Loucy (cell line): ENCODE measurements at regions not wholly inside any gene's neighbourhood (a gene's known extent, or its start where the extent isn't known, plus 50 kb on each side); places are given as distances from the start of the nearest gene placed in this dataset.

Experiments used
- H2AFZ ChIP-seq: fragments of 200-600 bp; sonication (generic); 2 replicates; pipeline ENCODE4 v1.6.0; 2016; ENCODE audit warnings: antibody characterized with exemption, mild to moderate bottlenecking, low read length, moderate library complexity
- H3F3A ChIP-seq: fragments of 200-600 bp; 2 replicates; pipeline ENCODE4 v1.6.0; 2016; ENCODE audit warnings: antibody characterized with exemption, low read depth, mild to moderate bottlenecking
- H3K27me3 ChIP-seq: fragments of 200-600 bp; sonication (generic); 2 replicates; pipeline ENCODE4 v1.6.1; 2014; ENCODE audit warnings: low read length, mild to moderate bottlenecking; ENCODE audit not compliant: insufficient read depth, poor library complexity, severe bottlenecking
- H3K36me3 ChIP-seq: fragments of 200-600 bp; sonication (generic); 2 replicates; pipeline ENCODE4 v1.6.1; 2016; ENCODE audit warnings: low read length; ENCODE audit not compliant: insufficient read depth
- H3K4me1 ChIP-seq: fragments of 200-600 bp; sonication (generic); 2 replicates; pipeline ENCODE4 v1.5.1; 2014; ENCODE audit warnings: low read length, mild to moderate bottlenecking; ENCODE audit not compliant: insufficient read depth, poor library complexity, severe bottlenecking
- H3K4me2 ChIP-seq: fragments of 200-600 bp; sonication (generic); 2 replicates; pipeline ENCODE4 v1.6.0; 2014; ENCODE audit warnings: antibody characterized with exemption, low read length, low read depth, mild to moderate bottlenecking; ENCODE audit not compliant: poor library complexity, severe bottlenecking
- H3K4me3 ChIP-seq: fragments of 200-600 bp; sonication (generic); 2 replicates; pipeline ENCODE4 v1.5.1; 2014; ENCODE audit warnings: low read length, mild to moderate bottlenecking, mixed read lengths; ENCODE audit not compliant: poor library complexity, severe bottlenecking
- H3K79me2 ChIP-seq: fragments of 200-600 bp; sonication (generic); 2 replicates; pipeline ENCODE4 v1.6.1; 2014; ENCODE audit warnings: low read length; ENCODE audit not compliant: insufficient read depth
- H3K9ac ChIP-seq: fragments of 200-600 bp; sonication (generic); 2 replicates; pipeline ENCODE4 v1.6.0; 2014; ENCODE audit warnings: mild to moderate bottlenecking, low read depth, low read length, moderate library complexity; ENCODE audit not compliant: poor library complexity, severe bottlenecking
- H3K9me2 ChIP-seq: fragments of 200-600 bp; sonication (generic); replicated peaks from 2 replicates; pipeline ENCODE4 v1.6.1; 2016; ENCODE audit warnings: low read depth, low read length, mixed read lengths
- H3K9me3 ChIP-seq: fragments of 200-600 bp; sonication (generic); 2 replicates; pipeline ENCODE4 v1.6.1; 2014; ENCODE audit warnings: mild to moderate bottlenecking, antibody characterized with exemption, low read length, low read depth; ENCODE audit not compliant: insufficient read depth
- H4K20me1 ChIP-seq: fragments of 200-600 bp; sonication (generic); 2 replicates; pipeline ENCODE4 v1.6.0; 2014; ENCODE audit warnings: antibody characterized with exemption, low read length, mild to moderate bottlenecking; ENCODE audit not compliant: insufficient read depth, poor library complexity, severe bottlenecking
- EZH2phosphoT487 ChIP-seq: fragments of 200-600 bp; IDR thresholded peaks from 2 replicates; pipeline ENCODE4 v1.6.1; 2018; ENCODE audit warnings: antibody characterized with exemption, mild to moderate bottlenecking, moderate library complexity, borderline replicate concordance
- TF ChIP-seq, protein P1 (sequence below): fragments of 200-600 bp; sonication (generic); conservative IDR thresholded peaks from 2 replicates; pipeline ENCODE4 v1.5.1; 2014; ENCODE audit warnings: mild to moderate bottlenecking, antibody characterized with exemption, low read length

DNA sequence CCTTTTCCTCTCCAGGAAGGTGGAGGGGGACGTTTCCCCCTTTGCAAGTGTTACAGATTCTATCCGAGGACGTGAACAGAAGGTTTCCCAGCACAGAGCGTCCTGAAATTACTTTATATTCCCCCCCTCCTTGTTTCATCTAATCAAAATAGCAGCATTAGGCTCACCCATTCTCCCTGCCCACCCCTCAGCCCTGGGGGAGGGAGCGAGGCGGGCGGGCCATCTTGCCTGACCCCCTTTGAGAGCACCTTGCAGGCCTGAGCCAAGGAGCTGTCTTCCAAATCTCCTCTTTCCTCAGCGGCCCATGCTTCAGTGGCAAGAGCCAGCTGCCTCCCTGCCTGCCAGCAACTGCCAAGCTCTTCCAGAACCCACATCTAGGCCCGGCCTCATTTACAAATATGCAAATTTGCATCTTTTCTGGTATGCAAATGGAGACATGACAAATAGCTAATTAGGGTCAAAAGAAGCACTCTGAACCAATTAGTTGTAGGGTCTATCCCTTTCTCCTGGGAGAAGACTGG lies 69.1 kb upstream of the POU3F1 start:
- no peaks in the 10 kb centered on the region for H3K27me3 ChIP-seq
- H3K79me2 ChIP-seq, result no peaks in the 10 kb centered on the region
- no peaks in the 10 kb centered on the region for H3K9me3 ChIP-seq
- H3K36me3 ChIP-seq, result no peaks in the 10 kb centered on the region
- H3K4me3 ChIP-seq, result no peak overlapping the region
- H3F3A ChIP-seq, result no peaks in the 10 kb centered on the region
- no peak overlapping the region for H2AFZ ChIP-seq
- no peak overlapping the region for H3K4me2 ChIP-seq
- no peaks in the 10 kb centered on the region for H4K20me1 ChIP-seq
- no peak overlapping the region for H3K9ac ChIP-seq
- no peaks in the 10 kb centered on the region for H3K4me1 ChIP-seq
- TF ChIP-seq, protein P1, sequence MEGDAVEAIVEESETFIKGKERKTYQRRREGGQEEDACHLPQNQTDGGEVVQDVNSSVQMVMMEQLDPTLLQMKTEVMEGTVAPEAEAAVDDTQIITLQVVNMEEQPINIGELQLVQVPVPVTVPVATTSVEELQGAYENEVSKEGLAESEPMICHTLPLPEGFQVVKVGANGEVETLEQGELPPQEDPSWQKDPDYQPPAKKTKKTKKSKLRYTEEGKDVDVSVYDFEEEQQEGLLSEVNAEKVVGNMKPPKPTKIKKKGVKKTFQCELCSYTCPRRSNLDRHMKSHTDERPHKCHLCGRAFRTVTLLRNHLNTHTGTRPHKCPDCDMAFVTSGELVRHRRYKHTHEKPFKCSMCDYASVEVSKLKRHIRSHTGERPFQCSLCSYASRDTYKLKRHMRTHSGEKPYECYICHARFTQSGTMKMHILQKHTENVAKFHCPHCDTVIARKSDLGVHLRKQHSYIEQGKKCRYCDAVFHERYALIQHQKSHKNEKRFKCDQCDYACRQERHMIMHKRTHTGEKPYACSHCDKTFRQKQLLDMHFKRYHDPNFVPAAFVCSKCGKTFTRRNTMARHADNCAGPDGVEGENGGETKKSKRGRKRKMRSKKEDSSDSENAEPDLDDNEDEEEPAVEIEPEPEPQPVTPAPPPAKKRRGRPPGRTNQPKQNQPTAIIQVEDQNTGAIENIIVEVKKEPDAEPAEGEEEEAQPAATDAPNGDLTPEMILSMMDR, result no peak
- TF ChIP-seq EZH2phosphoT487, result no peak
- no peaks in the 10 kb centered on the region for H3K9me2 ChIP-seq

DNA sequence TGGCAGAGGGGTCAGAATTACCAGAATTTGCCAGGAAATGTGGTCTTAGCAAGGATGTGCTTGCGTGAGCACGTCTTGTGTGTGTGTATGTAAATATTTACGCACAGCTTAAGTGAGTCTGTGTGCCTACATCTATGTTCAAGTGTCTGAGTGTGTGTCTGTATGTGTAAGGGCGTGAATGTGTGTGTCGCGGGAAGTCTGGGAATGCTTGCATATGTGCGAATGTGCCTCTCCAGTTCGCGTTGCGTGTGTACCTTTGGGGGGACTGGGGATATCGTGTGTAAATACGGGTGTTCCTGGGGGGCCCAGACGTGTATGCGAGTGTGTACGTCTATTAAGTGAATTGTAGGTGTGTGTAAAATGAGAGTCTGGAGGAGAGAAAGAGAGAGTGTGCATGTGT lies 68.6 kb upstream of the POU3F1 start:
- Histone ChIP-seq H3K4me3 (no peak overlapping the region), H3K27me3 (no peaks in the 10 kb centered on the region), H3F3A (no peaks in the 10 kb centered on the region), H4K20me1 (no peaks in the 10 kb centered on the region), H3K9me2 (no peaks in the 10 kb centered on the region), H3K9me3 (no peaks in the 10 kb centered on the region), H3K4me1 (no peaks in the 10 kb centered on the region), H3K9ac (no peak overlapping the region), H2AFZ (no peak overlapping the region), H3K36me3 (no peaks in the 10 kb centered on the region), H3K79me2 (no peaks in the 10 kb centered on the region), H3K4me2 (no peak overlapping the region)
- TF ChIP-seq EZH2phosphoT487, result no peak
- TF ChIP-seq, protein P1, result no peak

DNA sequence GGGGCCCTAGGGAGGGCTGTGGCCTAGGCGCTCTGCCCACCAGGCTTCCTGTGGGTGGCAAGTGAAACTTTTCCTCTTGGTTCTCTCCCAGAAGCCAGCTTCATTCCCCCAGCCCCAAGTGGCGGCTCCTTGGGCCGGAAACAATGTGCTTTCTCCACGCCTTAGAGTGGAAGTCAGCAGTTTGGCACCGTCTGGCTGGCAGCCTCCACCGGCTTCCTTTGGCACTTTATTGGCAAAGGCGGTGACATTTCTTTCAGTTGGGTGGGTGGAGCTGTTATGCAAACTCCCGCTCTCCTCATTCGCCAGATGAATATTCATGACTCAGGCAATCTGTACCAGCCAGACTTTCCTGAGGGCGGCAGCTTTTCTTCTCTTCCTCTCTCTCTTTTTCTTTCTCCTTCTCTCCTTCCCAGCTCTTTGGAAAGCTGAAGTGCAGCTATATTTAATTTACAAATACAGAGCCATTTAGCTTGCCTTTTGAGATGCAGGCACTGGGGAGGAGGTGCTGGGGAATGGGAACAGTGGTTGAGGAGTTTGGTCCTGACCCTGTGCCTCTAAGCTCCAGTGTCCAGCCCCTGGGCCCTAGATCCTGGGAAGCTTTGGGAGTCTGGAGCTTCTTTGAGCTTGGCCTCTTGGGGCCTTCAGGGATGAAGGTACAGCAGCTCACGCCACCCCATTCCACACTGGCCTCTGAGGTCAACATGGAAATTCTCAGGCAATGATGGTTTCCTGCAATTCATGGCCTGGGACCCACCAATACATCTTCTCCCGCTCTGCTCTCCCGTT lies 67.8 kb upstream of the POU3F1 start:
- no peak overlapping the region for H3K4me2 ChIP-seq
- H3K9me3 ChIP-seq, result no peaks in the 10 kb centered on the region
- no peaks in the 10 kb centered on the region for H3K4me1 ChIP-seq

More for the DNA sequence above, 67.8 kb upstream of the POU3F1 start:
- Histone ChIP-seq H3K27me3 (no peaks in the 10 kb centered on the region), H3K36me3 (no peaks in the 10 kb centered on the region), H4K20me1 (no peaks in the 10 kb centered on the region), H3K79me2 (no peaks in the 10 kb centered on the region), H3F3A (no peaks in the 10 kb centered on the region), H3K9ac (no peak overlapping the region), H3K9me2 (no peaks in the 10 kb centered on the region), H2AFZ (no peak overlapping the region), H3K4me3 (no peak overlapping the region)
- TF ChIP-seq, protein P1, result no peak
- no peak for TF ChIP-seq EZH2phosphoT487
